ENCODE measurements at regions not wholly inside any gene's neighbourhood (a gene's known extent, or its start where the extent isn't known, plus 50 kb on each side); places are given as distances from the start of the nearest gene placed in this dataset.
A peak's percentile ranks its signal among the peaks of the same experiment; 100 is the strongest.

GRCh38 chr7:153422291-153423209 is 629.6 kb upstream of the DPP6 start:
- no peak for ATAC-seq
- no peak for DNase-seq
- TF ChIP-seq CTCF (IDR thresholded peaks at IDR 0.05), result no peak
- Histone ChIP-seq H3K27ac (no peak overlapping the region), H3K9me3 (peaks cover 0 to under 1% (median 0%) of the 10 kb centered on the region in 11 donors), H3K4me3 (no peak overlapping the region), H3K4me1 (no peaks in the 10 kb centered on the region), H3K36me3 (no peaks in the 10 kb centered on the region), H3K27me3 (no peaks in the 10 kb centered on the region)
- 75 to 83% methylated on average over 9 of the region's 9 CpGs for WGBS, 2 donors
- intact Hi-C loops (cut with DNase I), result no loop called here

GRCh38 chr7:153423210-153423590 is 629.0 kb upstream of the DPP6 start:
- Histone ChIP-seq H3K9me3 (no peaks in the 10 kb centered on the region), H3K4me1 (no peaks in the 10 kb centered on the region), H3K27ac (no peak overlapping the region), H3K27me3 (no peaks in the 10 kb centered on the region), H3K36me3 (no peaks in the 10 kb centered on the region), H3K4me3 (no peak overlapping the region)
- DNase-seq (no peak), ATAC-seq (no peak)
- intact Hi-C loops (cut with DNase I), result no loop called here
- no peak for TF ChIP-seq CTCF (IDR thresholded peaks at IDR 0.05)
- WGBS, 2 donors, result 66 to 85% methylated on average over 2 of the region's 2 CpGs

GRCh38 chr7:153430931-153431330 is 621.3 kb upstream of the DPP6 start:
- intact Hi-C loops (cut with DNase I), result no loop called here
- no peak for DNase-seq
- no peak for TF ChIP-seq CTCF (IDR thresholded peaks at IDR 0.05)

GRCh38 chr7:153432063-153432462 is 620.1 kb upstream of the DPP6 start:
- no peak for ATAC-seq
- peak in 1 of 9 donors; percentile 22 for TF ChIP-seq CTCF (IDR thresholded peaks at IDR 0.05)
- peaks cover 0 to 14% (median 0%) of the 10 kb centered on the region in 11 donors for H3K9me3 ChIP-seq
- H3K4me1 ChIP-seq, result no peaks in the 10 kb centered on the region
- H3K27ac ChIP-seq, result no peak overlapping the region
- peaks cover 0 to 14% (median 0%) of the 10 kb centered on the region in 7 donors for H3K27me3 ChIP-seq
- intact Hi-C loops (cut with DNase I), result no loop called here
- H3K36me3 ChIP-seq, result no peaks in the 10 kb centered on the region
- H3K4me3 ChIP-seq, result no peak overlapping the region
- 13 to 22% methylated on average over 8 of the region's 8 CpGs for WGBS, 2 donors
- no peak for DNase-seq

More at GRCh38 chr7:153430931-153431330, 621.3 kb upstream of the DPP6 start:
- H3K4me3 ChIP-seq, result no peak overlapping the region
- peaks cover 0 to 14% (median 0%) of the 10 kb centered on the region in 11 donors for H3K9me3 ChIP-seq
- H3K27ac ChIP-seq, result no peak overlapping the region
- H3K4me1 ChIP-seq, result no peaks in the 10 kb centered on the region
- H3K36me3 ChIP-seq, result no peaks in the 10 kb centered on the region
- peaks cover 0 to 14% (median 0%) of the 10 kb centered on the region in 7 donors for H3K27me3 ChIP-seq
- no peak for ATAC-seq
- 64 to 67% methylated on average over 5 of the region's 5 CpGs for WGBS, 2 donors

Data from heart right ventricle (tissue), 16 donors.